GOT3 (cell line): ENCODE measurements at regions not wholly inside any gene's neighbourhood (a gene's known extent, or its start where the extent isn't known, plus 50 kb on each side); places are given as distances from the start of the nearest gene placed in this dataset.
"Not testable (repeated sequence)": the region's sequence is repeated elsewhere in the genome, so short reads cannot be mapped to it uniquely, and the experiment has no call there.

Source experiments
- DNase-seq: peaks from one replicate; lab custom pipeline; 2025; ENCODE audit warnings: mixed read lengths; lab: John Stamatoyannopoulos, UW

DNA sequence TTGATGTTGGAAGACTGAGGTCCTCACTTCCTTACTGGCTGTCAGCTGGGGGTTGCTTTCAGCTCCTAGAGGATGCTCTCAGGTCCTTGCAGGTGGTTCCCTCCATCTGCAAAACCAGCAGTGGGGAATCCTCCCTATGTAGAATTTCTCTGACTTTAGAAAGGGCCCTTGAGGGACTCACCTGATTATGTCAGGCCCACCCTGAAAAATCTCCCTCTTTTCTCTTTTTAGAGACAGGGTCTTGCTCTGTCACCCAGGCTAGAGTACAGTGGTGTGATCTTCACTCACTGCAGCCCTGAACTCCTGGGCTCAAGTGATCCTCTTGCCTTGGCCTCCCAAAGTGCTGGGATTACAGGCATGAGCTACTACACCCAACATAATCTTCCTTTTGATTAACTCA is 102.9 kb upstream of the MCHR2 start:
- DNase-seq = no peak

GRCh38 chr6:100096341-100096740 is 102.3 kb upstream of the MCHR2 start:
- no peak for DNase-seq

GRCh38 chr6:100093405-100093804 is 99.4 kb upstream of the MCHR2 start:
- no peak for DNase-seq

GRCh38 chr6:100088009-100088408 is 94.0 kb upstream of the MCHR2 start:
- DNase-seq = no peak

DNA sequence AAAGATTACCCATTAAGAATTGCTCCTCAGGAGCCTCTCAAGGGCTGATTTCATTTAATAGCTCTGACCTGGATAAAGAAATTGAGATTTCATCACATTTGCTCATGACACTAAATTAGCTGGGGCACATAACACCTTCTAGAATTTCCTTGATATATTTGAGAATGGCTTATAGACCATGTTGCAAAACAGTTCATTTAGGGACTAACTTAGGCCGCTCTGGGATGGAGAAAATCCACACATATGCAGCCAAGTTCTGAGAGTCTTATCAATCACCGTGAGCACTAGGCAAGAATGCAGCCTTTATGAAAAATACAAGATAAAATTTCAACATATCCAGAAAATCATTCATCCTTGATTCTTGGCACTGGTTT is 91.0 kb upstream of the MCHR2 start:
- no peak for DNase-seq

GRCh38 chr6:100084316-100084990 is 90.4 kb upstream of the MCHR2 start:
- DNase-seq = no peak

DNA sequence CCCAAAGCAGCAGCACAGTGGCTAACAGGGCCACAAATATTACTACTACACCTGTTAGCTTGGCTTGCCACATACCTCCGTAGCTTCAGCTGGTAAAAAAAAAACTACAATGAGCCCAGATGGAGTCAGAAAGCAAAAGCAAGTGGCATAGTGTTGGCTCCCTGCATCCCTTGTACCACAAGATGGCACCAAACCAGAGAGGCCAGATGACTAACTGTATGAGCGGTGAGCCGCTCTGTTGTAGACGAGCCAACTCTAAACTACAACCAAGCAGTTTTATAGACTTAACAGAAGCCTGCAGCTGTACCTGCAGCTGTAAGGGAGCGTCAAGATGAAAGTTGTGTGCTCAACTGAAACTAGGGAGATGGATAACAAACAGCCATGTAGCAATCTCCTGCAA is 84.5 kb upstream of the MCHR2 start:
- no peak for DNase-seq

- DNase-seq = no peak
Observed at GRCh38 chr6:100065348-100065747, 71.3 kb upstream of the MCHR2 start.

DNA sequence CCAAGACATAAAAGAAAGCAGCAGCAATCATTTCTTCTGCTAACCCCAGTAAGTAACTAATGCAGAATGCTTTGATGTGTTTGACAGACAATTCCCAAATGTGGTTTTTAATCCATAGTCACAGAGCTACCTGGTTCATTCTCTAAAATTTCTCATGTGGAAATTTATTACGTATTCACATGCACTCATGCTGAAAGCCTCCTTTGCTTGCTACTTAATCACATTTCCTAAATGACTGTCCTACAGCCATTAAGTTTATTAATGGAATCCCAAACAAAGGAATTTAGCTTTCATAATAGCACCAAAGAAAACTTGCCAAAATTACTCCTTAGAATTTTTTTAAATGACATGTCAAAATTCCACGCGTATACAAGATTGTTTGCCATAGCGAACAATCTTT is 68.6 kb upstream of the MCHR2 start:
- no peak for DNase-seq

DNA sequence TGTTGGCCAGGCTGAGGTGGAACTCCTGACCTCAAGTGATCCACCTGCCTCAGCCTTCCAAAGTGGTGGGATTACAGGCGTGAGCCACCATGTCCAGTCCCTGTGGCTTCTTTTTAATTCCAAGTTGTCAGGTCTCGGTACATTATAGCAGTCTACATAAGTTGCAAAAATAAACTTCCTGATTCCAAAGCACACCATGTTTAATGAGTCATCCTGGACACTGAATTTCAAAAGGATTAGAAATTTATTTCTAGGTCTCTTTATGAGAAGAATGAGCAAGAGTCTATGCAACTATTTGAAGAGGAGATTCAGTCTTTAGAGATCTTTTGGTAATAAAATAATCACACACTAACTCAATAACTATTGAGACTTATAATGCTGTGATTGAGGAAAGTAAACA is 63.9 kb upstream of the MCHR2 start:
- no peak for DNase-seq

DNA sequence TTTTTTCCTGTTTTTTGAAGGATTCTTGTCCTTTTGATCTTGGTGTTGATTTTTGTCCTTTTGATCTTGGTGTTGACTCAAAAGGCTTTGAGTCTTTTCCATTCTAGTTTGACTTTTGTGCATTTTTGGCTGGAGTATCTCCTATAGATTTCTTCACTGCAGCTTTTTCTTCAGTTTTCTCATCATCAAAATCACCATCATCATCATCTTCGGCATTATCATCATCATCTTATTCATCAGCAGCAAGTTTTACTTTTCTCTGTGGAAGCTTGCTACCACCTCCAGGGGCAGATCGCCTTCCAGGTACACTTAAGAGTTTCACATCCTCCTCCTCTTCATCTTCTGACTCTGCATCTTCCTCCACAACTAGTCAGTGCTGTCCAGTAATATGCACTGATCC is 56.5 kb upstream of the MCHR2 start:
- DNase-seq = no peak

DNA sequence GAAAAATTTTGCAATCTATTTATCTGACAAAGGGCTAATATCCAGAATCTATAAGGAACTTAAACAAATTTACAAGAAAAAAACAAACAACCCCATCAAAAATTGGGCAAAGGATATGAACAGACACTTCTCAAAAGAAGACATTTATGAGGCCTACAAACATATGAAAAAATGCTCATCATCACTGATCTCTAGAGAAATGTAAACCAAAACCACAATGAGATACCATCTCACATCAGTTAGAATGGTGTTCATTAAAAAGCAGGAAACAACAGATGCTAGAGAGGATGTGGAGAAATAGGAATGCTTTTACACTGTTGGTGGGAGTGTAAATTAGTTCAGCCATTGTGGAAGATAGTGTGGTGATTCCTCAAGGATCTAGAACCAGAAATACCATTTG is 49.9 kb upstream of the MCHR2 start:
- DNase-seq = not testable (repeated sequence)
